Esophagus squamous epithelium (tissue), 4 donors: ENCODE measurements at regions not wholly inside any gene's neighbourhood (a gene's known extent, or its start where the extent isn't known, plus 50 kb on each side); places are given as distances from the start of the nearest gene placed in this dataset.

Experiments used
- CTCF ChIP-seq, 6 experiments: fragments of 450-650 bp in 4 of 6; fragments of 200-600 bp in 2 of 6; sonication (generic) in 2 of 6; IDR thresholded peaks; one replicate each; pipeline ENCODE4 v1.5.1; 2016 to 2019; ENCODE audit warnings: antibody characterized with exemption in 6 of 6, mild to moderate bottlenecking in 4 of 6, moderate library complexity in 4 of 6
- POLR2A ChIP-seq, 4 donors: fragments of 450-650 bp; IDR thresholded peaks; one replicate each; pipeline ENCODE4 v1.6.1; 2017; ENCODE audit warnings: antibody characterized with exemption in 4 of 4, mild to moderate bottlenecking in 4 of 4, moderate library complexity in 3 of 4

GRCh38 chr14:99099051-99099787, 172.8 kb downstream of the BCL11B start:
- TF ChIP-seq CTCF (IDR thresholded peaks at IDR 0.05) = no peak
- no peak for TF ChIP-seq POLR2A (IDR thresholded peaks at IDR 0.05)
